GM12892 (cell line): ENCODE measurements at regions not wholly inside any gene's neighbourhood (a gene's known extent, or its start where the extent isn't known, plus 50 kb on each side); places are given as distances from the start of the nearest gene placed in this dataset.

Experiments
- POLR2A ChIP-seq: IDR thresholded peaks from 2 replicates; pipeline ENCODE4 v1.6.1; 2011; ENCODE audit warnings: low read depth, low read length, control low read depth
- TAF1 ChIP-seq: IDR thresholded peaks from 2 replicates; pipeline ENCODE4 v1.6.1; 2011; ENCODE audit warnings: low read depth, mild to moderate bottlenecking, control low read depth, low read length, borderline replicate concordance

- TF ChIP-seq POLR2A (no peak), TAF1 (no peak)
Measured at GRCh38 chr6:14216946-14217684, 99.5 kb downstream of the CD83 start.
